HG03558 (cell line): ENCODE measurements at regions not wholly inside any gene's neighbourhood (a gene's known extent, or its start where the extent isn't known, plus 50 kb on each side); places are given as distances from the start of the nearest gene placed in this dataset.
"Not testable (repeated sequence)": the region's sequence is repeated elsewhere in the genome, so short reads cannot be mapped to it uniquely, and the experiment has no call there.

Experiments used
- ATAC-seq: cut with Tn5 transposase; IDR thresholded peaks from one replicate; pipeline ENCODE4 v1.9.1; 2021; ENCODE audit warnings: moderate number of reproducible peaks; ENCODE audit not compliant: unreplicated experiment; ENCODE audit errors: extremely low read depth

DNA sequence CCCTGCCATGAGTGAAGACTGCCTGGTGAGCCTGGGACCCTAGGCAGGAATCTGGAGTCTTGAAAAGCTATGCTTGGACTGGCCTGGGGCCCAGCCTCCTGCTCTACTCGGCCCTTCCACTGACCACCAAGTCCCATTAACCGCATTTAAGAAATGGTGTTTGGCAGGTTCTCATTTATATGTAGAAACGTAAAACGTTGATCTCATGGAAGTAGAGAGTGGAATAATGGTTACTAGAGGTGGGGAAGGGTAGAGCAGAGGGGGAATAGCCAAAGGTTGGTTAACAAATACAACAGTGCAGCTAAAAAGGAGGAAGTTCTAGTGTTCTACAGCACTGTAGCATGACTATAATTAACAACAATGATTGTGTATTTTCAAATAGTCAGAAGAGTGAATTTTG is 72.9 kb upstream of the EED start:
- ATAC-seq: no peak

DNA sequence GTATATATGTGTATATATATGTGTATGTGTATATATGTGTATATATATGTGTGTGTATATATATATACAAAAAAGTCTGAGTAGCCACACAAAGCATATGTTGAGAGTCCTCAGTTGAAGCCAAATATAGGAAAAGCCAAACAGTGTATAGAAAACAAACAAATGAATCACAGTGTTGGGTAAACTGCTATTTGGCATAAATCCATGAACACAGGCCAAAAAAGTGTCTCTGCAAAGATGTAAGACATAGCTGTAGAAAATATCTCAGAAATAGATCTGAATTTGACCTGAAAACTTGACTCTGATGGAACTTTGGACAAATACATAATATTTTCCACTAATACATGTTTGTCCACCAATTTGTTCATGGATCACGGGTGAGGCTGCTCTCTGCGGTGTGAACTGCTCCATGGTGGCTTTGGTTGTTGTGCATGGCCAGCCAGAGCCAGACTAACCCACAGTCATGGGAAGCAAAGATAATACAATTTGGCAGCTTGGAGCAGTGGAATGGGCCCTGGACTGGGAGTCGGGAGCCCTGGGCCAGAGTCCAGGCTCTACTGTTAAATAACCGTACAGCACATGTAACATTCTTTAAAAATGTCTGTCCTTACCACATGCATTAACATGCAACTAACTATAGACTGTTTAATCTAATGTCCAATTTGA is 76.9 kb upstream of the EED start:
- ATAC-seq: no peak

DNA sequence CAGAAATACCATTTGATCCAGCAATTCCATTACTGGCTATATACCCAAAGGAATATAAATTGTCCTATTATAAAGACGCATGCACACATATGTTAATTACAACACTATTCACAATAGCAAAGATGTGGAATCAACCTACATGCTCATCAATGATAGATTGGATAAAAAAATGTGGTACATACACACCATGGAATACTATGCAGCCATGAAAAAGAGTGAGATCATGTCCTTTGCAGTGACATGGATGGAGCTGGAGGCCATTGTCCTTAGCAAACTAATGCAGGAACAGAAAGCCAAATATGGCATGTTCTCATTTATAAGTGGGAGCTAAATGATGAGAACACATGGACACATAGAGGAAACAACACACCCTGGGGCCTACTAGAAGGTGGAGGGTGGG is 78.3 kb upstream of the EED start:
- not testable (repeated sequence) for ATAC-seq

- no peak for ATAC-seq
Measured at GRCh38 chr11:86164106-86164505, 80.4 kb upstream of the EED start.

DNA sequence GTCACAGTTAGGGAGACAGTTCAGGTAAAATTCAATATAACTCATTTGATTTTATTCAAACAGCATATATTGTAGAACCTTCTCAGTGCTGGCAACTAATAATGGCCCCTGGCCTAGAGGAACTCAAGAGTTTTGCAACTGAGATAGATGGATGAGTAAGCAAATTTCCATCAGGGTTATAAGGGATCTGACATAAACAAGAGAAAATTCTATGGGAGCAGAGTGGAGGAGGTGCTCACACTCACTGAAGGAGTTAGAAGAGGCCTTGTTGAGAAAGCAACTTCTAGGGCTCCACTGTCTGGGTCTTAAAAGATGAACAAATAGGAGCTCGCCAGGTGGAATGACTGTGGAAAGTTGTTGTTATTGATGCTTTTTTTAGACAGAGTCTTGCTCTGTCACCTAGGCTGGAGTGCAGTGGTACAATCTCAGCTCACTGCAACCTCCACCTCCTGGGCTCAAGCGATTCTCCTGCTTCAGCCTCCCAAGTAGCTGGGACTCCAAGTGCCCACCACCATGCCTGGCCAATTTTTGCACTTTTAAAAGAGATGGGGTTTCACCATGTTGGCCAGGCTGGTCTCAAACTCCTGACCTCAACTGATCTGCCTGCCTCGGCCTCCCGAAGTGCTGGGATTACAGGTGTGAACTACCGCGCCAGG is 81.2 kb upstream of the EED start:
- not testable (repeated sequence) for ATAC-seq

DNA sequence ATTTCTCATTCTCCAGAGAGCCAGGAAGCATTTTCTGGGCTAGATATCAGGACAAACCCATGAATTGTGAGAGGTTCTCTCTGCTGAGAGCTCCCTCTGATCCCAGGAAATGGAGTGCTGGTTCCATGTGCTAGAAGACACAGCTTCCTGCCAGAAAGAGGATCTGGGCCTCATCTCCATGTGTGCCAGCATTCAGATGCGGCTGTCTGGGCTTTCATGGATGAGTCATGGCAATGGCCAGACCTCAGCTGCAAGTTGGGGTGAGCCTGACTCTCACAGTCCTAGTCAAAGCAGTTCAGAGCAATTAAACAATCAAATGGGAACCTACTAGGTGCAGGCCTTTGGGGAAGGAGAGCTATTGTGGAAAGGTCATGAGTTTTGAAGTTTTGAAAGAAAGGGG is 82.3 kb upstream of the EED start:
- ATAC-seq: no peak

- no peak for ATAC-seq
Measured at GRCh38 chr11:86161837-86162236, 82.7 kb upstream of the EED start.

GRCh38 chr11:86161336-86161735 is 83.2 kb upstream of the EED start:
- ATAC-seq: no peak

- no peak for ATAC-seq
Measured at GRCh38 chr11:86160541-86161149, 83.9 kb upstream of the EED start.

GRCh38 chr11:86159581-86159891 is 85.0 kb upstream of the EED start:
- no peak for ATAC-seq

DNA sequence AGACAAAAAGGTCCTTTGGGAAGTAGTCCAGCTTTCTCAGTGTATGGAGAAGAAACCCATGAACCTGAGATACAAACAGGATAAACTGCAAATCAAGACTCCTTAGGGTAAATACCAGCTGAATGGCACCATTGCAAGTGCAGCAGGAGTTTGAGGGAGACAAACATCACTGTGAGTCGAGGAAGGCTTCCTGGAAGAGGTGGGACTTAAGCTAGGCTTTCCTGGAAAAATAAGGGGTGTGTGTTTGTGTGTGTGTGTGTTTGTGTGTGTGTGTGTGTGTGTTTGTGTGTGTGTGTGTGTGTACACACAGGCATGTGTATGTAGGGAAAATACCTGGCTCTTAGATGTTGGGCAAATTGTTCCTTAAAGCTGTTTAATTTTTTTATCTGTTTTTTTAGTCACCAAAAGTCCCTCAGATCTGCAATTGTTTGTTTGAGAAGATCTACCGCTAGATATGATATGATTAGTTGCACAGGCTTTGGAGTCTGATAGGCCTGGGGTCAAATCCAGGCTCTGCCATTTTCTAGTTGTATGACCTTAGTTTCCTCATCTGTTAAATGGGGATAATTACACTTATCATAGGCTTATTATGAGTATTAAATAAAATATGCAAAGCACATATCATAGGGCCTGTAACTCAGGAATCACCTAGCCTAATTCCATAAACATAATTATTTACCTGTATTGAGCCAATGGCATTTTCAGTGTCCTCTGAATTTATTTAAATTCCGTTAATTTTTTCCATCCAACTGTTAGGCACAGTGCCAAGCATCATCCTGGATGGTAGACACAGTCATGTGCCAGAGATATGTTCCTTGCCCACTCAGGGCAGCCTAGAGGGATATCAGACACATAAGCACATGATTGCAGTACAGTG is 85.6 kb upstream of the EED start:
- ATAC-seq: no peak

- no peak for ATAC-seq
Measured at GRCh38 chr11:86157797-86158378, 86.7 kb upstream of the EED start.

GRCh38 chr11:86156397-86156955 is 87.6 kb upstream of the PICALM start:
- ATAC-seq: no peak

GRCh38 chr11:86155200-86155844 is 86.4 kb upstream of the PICALM start:
- ATAC-seq: no peak

DNA sequence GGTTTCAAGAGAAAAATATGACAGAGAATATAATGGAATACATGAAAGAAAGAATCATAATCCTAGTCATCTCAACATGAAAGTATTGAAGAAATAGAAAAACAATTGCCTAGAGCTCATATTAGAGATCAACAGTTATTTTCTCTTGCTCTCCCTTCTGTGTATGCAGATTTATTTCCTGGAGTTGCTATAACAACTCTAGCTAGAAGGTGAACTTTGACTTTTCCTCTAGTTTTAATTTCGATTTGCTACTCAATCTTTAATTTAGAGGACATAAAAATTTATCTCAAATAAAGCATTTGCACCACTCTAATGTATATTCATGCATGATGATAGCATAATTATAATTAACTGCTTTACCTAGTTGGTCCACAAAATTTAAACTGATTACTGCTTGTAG is 84.6 kb upstream of the PICALM start:
- no peak for ATAC-seq

GRCh38 chr11:86152901-86153300 is 84.0 kb upstream of the PICALM start:
- no peak for ATAC-seq

- no peak for ATAC-seq
Measured at GRCh38 chr11:86152006-86152862, 83.3 kb upstream of the PICALM start.

DNA sequence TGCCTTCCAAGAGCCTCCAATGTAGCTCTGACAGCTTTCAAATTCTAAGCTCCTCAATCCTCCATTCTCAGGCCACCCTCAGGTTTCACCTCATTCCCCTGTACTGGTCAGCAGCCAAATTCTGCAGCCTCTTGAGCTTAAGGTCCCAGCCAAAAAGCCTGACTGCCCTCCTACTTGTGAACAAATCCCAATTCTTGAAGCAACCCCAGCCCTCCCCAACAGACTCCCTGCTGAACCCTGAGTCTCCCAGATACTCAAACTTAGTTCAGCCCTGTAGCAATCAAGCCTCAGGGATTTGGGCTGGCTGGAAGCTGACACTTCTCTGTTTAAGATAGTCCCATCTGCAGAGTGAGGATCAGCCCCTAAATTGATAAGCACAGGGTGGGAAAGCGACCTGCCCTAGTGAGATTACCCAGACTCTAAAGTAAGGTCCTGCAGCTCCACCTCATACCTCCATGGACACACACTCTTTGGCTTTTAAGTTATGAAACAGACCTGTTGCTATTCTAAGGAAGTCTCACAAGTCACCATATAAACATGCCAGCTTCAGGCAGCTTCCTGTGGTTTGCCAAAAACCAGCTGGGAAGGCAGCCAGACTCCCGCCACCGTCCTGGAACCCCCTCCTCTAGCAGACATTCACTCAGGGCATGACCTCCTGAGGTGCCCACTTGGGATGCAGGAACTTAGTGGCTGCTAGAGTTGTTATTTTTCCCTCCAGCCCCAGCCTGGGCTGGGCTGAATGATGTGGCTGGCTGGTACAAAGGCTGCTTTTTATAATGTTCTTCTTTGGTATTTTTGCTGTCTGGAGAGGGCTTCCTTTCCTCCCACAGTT is 82.5 kb upstream of the PICALM start:
- ATAC-seq: no peak
